ENCODE measurements at regions not wholly inside any gene's neighbourhood (a gene's known extent, or its start where the extent isn't known, plus 50 kb on each side); places are given as distances from the start of the nearest gene placed in this dataset.

DNA sequence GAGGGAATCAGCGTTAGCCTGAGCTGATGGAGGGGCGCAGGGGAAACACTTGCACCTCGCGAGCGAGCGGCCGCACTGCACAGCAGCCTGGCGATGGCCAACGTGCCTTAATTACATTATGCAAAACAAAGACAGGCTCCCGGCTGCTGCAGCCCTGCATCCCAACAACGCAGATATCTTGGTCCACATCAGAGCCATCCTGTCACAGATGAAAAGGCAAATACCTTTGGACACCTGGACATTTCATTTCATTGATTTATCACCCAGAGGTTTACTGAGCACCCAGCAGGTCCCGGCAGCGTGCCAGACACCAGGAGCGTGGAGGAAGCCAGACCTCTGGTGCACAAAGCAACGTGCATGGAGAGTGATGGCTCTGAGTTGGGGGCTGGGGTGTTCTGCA is 843.0 kb downstream of the TBC1D22A start:
- DNase-seq (ENCODE audit: low read depth in 2 of 2): no peak

DNA sequence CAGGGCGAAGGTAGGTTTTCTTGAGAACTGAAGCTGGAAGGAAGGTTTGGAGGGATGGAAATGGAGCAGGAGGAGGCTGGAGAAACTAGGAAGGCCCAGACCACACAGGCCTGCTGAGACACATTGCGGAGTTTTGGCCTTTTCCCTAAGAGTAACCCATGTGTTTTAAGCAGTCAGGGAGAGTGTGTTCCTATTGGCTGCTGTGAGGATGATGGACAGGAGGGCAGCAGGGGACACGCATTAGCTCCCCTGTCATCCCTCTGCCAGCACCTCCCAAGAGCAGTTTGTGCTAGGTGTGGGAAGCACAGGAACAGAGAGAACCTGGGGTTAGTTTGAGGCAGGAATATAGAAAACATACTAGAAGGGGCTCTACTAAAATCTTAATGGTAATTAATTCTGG is 842.1 kb downstream of the TBC1D22A start:
- DNase-seq (ENCODE audit: low read depth in 2 of 2): no peak

GRCh38 chr22:47602732-47603131 is 840.3 kb downstream of the TBC1D22A start:
- no peak for DNase-seq (ENCODE audit: low read depth in 2 of 2)

- no peak for DNase-seq (ENCODE audit: low read depth in 2 of 2)
Observed at GRCh38 chr22:47601666-47602065, 839.2 kb downstream of the TBC1D22A start.

- DNase-seq (ENCODE audit: low read depth in 2 of 2): no peak
Observed at GRCh38 chr22:47600791-47601625, 838.6 kb downstream of the TBC1D22A start.

DNA sequence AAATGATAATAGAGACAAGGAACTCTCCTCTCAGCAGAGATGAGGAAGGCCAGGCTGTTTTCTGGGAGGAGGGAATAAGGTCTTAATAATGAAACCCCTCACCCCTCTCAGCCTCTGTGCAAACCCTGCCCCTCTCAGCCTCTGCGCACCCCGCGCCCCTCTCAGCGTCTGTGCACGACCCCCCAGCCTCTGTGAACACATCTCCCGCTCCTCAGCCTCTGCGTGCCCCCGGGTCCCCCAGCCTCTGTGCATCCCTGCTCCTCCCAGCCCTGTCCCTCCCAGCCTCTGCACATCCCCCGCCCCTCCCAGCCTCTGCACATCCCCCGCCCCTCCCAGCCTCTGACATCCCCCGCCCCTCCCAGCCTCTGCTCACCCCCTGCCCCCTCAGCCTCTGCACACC is 837.8 kb downstream of the TBC1D22A start:
- DNase-seq (ENCODE audit: low read depth in 2 of 2): no peak

DNA sequence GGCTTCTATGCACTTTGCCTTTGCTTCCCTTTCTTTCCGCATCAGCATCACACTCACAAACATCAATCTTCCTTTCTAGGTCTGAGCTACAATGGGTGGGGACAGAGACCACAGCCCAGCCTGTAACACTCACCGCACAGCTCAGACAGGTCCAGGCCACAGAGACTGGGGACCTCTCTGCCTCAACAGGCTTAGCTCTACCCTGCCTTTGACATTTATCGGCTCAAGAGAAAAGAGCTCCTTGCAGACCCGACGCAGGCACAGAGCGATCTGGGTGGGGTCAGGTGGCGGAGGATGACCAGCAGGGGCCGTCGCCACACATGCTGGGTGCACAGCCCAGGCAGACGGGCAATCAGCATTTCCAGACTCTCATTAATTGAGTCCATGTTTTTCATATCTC is 837.3 kb downstream of the TBC1D22A start:
- no peak for DNase-seq (ENCODE audit: low read depth in 2 of 2)

- no peak for DNase-seq (ENCODE audit: low read depth in 2 of 2)
Observed at GRCh38 chr22:47598864-47599263, 836.4 kb downstream of the TBC1D22A start.

- DNase-seq (ENCODE audit: low read depth in 2 of 2): no peak
Observed at GRCh38 chr22:47597041-47597440, 834.6 kb downstream of the TBC1D22A start.

DNA sequence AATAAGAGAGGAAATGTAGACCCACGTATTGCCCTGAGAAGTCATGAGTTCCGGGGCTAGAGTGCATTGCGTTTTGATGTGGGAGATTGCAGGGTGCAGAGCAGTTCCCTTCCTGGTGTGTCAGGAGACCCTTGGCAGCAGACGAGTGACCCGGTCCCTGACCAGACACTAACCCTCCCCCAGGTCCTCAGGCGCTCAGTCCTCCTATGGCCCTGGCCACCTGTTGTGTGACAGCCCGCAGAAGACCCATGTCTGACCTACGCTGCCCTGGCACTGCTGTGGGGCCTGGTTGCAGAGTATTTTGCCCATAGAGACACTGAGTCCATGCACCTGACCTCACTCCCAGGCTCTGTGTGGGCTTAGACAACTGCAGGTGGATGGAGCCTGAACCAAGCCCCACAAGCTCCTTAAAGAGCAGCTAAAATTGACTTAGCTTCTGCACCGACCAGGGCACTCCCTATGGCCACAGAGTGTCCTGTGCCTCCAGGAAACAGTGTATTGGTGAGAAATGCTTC is 833.8 kb downstream of the TBC1D22A start:
- DNase-seq (ENCODE audit: low read depth in 2 of 2): no peak

DNA sequence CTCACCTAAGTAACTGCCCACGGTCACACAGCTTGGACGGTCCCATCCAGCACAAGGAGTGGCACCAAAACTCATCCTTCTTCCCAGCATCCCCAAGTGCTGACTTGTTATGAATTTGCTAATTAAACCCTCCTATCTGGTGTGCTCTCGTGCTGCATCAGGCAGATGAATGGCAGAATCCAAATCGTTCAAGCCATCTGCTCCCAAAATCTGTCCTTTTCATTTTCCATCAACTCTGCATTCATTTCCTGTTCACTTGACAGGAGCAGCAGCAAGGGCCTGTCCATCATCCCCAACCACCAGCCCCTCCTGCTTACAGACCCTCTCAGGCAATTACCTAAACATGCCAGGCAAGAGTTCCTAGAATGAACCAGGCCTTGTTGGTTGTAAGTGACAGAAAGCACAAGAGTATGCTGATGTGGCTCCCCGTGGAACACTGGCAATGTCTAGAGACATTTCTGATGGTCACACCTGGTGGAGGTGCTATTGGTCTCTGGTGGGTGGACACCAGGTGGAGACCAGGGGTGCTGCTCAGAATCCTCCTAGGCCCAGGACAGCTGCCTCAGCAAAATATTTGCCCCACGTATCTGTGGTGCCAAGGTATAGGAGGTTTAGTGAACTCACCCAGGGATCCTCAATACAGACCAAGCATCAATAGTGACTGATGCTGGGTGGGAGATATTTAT is 832.5 kb downstream of the TBC1D22A start:
- no peak for DNase-seq (ENCODE audit: low read depth in 2 of 2)

DNA sequence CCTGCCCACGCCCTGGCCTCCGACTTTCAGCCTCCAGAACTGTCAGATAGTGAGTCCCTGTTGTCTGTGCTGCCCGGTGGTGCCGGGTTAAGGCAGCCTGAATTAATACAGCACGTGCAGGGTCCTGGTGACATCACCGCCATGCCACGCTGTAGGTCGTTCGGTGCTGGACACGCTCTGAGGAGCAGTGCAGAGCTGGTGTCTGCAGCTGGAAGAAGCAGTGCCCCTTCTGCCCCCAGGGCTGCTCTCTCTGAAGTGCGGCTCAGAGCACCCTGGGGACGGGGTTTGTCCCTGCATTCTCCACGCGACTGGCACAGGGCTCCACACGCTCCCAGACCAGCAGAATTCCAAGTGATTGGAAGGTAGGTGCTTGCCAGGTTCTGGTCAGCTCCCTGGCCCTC is 831.5 kb downstream of the TBC1D22A start:
- DNase-seq (ENCODE audit: low read depth in 2 of 2): no peak

GRCh38 chr22:47593291-47593690 is 830.8 kb downstream of the TBC1D22A start:
- no peak for DNase-seq (ENCODE audit: low read depth in 2 of 2)

DNA sequence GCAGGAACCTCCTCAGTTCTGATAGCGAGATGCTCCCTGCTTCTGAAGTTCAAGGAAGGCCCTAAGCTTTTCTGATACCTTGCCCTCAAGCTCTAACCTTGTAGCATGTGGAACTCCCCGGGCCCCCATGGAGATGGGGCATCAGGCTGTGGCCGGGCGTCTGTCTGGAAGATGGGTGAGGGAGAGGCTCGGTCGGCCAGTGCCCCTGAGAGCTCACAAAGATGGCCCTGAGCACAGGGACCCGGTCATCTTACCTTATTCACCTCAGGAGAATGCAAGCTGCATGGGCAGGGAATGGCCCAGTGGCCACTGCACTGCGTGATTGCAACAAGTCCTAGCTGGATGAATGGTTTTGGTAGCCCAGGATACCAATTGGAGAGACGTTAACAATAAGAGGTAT is 830.3 kb downstream of the TBC1D22A start:
- no peak for DNase-seq (ENCODE audit: low read depth in 2 of 2)

- DNase-seq (ENCODE audit: low read depth in 2 of 2): no peak
Observed at GRCh38 chr22:47591709-47592108, 829.3 kb downstream of the TBC1D22A start.

- no peak for DNase-seq (ENCODE audit: low read depth in 2 of 2)
Observed at GRCh38 chr22:47591016-47591415, 828.6 kb downstream of the TBC1D22A start.

GRCh38 chr22:47589271-47590250 is 827.1 kb downstream of the TBC1D22A start:
- DNase-seq (ENCODE audit: low read depth in 2 of 2): no peak

DNA sequence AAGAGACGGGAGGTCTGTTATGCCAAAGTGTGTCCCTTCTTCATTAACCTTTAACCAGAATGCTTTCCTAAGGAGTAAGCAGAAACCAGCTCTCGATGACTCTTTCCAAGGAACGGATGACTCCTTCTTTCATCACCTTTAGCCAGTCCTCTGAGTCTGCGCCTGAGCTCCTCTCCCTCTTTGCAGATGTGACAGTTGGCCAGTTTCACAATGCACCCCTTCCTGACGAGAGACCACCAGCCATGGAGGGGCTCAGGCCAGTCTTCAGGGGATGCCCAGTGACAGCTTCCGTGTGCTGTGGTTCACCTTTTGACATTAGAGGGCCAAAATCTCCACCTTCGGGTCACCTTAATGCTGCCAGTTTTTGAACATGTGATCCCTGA is 826.1 kb downstream of the TBC1D22A start:
- no peak for DNase-seq (ENCODE audit: low read depth in 2 of 2)

GRCh38 chr22:47587861-47588577 is 825.6 kb downstream of the TBC1D22A start:
- no peak for DNase-seq (ENCODE audit: low read depth in 2 of 2)

DNA sequence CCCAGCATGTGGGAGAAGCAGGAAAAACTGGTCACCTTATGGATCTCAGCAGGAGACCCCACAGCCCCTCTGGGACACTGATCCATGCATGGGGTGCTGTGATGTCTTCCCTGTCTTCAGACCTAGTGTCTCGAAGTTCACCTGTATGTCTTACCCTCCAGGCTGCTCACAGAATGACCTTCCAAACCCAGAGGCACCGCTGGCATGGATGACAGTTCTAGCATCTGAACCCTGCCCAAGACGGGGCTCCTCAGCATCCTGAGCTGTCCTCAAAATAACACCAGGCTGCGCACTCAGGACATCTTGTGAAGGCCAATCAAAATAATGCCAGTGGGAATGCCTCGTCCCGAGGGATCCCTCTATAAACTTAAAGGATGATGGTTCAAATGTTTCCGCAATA is 824.9 kb downstream of the TBC1D22A start:
- no peak for DNase-seq (ENCODE audit: low read depth in 2 of 2)

- no peak for DNase-seq (ENCODE audit: low read depth in 2 of 2)
Observed at GRCh38 chr22:47586946-47587345, 824.5 kb downstream of the TBC1D22A start.
